SU-DHL-6 (cell line): ENCODE measurements at regions not wholly inside any gene's neighbourhood (a gene's known extent, or its start where the extent isn't known, plus 50 kb on each side); places are given as distances from the start of the nearest gene placed in this dataset.

Experiments used
- H2AFZ ChIP-seq: fragments of 200-600 bp; sonication (generic); 2 replicates; pipeline ENCODE4 v1.6.1; 2014; ENCODE audit warnings: low read depth, mild to moderate bottlenecking, moderate library complexity, mixed read lengths, antibody characterized with exemption, low read length; ENCODE audit not compliant: severe bottlenecking
- H3F3A ChIP-seq: fragments of 200-600 bp; shearing (Covaris generic); 2 replicates; pipeline ENCODE4 v1.6.0; 2016; ENCODE audit warnings: antibody characterized with exemption, mild to moderate bottlenecking; ENCODE audit not compliant: insufficient read depth
- H3K27ac ChIP-seq: fragments of 200-600 bp; sonication (generic); 2 replicates; pipeline ENCODE4 v1.5.1; 2016; ENCODE audit warnings: low read depth, mild to moderate bottlenecking, low read length, moderate library complexity, mixed read lengths
- H3K27me3 ChIP-seq: fragments of 200-600 bp; sonication (generic), shearing (Covaris generic); 2 replicates; pipeline ENCODE4 v1.6.0; 2014; ENCODE audit warnings: mild to moderate bottlenecking, low read length
- H3K36me3 ChIP-seq: fragments of 200-600 bp; sonication (generic); 2 replicates; pipeline ENCODE4 v1.6.1; 2014; ENCODE audit warnings: mild to moderate bottlenecking, low read length, mixed read lengths
- H3K4me2 ChIP-seq: fragments of 300-600, 200-600 bp; shearing (Covaris generic), sonication (generic); 2 replicates; pipeline ENCODE4 v1.6.0; 2014; ENCODE audit warnings: low read length, low read depth, mild to moderate bottlenecking; ENCODE audit not compliant: poor library complexity, severe bottlenecking
- H3K4me3 ChIP-seq: fragments of 200-600 bp; sonication (generic); 2 replicates; pipeline ENCODE4 v1.5.1; 2014; ENCODE audit warnings: antibody characterized with exemption, low read length, mild to moderate bottlenecking, mixed read lengths; ENCODE audit not compliant: insufficient read depth, poor library complexity, severe bottlenecking
- H3K79me2 ChIP-seq: fragments of 200-600 bp; sonication (generic); 2 replicates; pipeline ENCODE4 v1.6.1; 2014; ENCODE audit warnings: mild to moderate bottlenecking, low read length, moderate library complexity; ENCODE audit not compliant: insufficient read depth
- H3K9ac ChIP-seq: fragments of 200-600 bp; sonication (generic); 2 replicates; pipeline ENCODE4 v1.7.0; 2014; ENCODE audit warnings: mild to moderate bottlenecking, low read length
- H3K9me2 ChIP-seq: fragments of 200-600 bp; sonication (generic); replicated peaks from 2 replicates; pipeline ENCODE4 v1.6.1; 2014; ENCODE audit warnings: low read length; ENCODE audit not compliant: insufficient read depth
- H3K9me3 ChIP-seq: fragments of 200-600 bp; sonication (generic); 2 replicates; pipeline ENCODE4 v1.6.1; 2014; ENCODE audit warnings: low read length, mixed read lengths; ENCODE audit not compliant: insufficient read depth
- H4K20me1 ChIP-seq: fragments of 200-600 bp; sonication (generic); 2 replicates; pipeline ENCODE4 v1.6.1; 2014; ENCODE audit warnings: low read depth, mild to moderate bottlenecking, antibody characterized with exemption, low read length, moderate library complexity, mixed read lengths
- CTCF ChIP-seq: fragments of 200-600 bp; sonication (generic); IDR thresholded peaks from one replicate; pipeline ENCODE4 v1.5.1; 2017; ENCODE audit warnings: antibody characterized with exemption, mild to moderate bottlenecking, low read length, moderate library complexity; ENCODE audit not compliant: insufficient read depth, poor library complexity, severe bottlenecking
- EZH2phosphoT487 ChIP-seq: fragments of 200-600 bp; sonication (generic), shearing (Covaris generic); conservative IDR thresholded peaks from 2 replicates; pipeline ENCODE4 v1.6.1; 2018; ENCODE audit warnings: mild to moderate bottlenecking, antibody characterized with exemption, low read length, moderate library complexity, mixed read lengths

- Histone ChIP-seq H4K20me1 (no peaks in the 10 kb centered on the region), H3K9me3 (no peaks in the 10 kb centered on the region), H3K4me2 (no peak overlapping the region), H3K36me3 (no peaks in the 10 kb centered on the region), H3F3A (no peaks in the 10 kb centered on the region), H2AFZ (no peak overlapping the region), H3K9ac (no peak overlapping the region), H3K4me3 (no peak overlapping the region), H3K9me2 (no peaks in the 10 kb centered on the region), H3K27me3 (no peaks in the 10 kb centered on the region), H3K27ac (no peak overlapping the region), H3K79me2 (no peaks in the 10 kb centered on the region)
- no peak for TF ChIP-seq CTCF
- no peak for TF ChIP-seq EZH2phosphoT487
Observed at GRCh38 chr13:83470133-83470797, 412.0 kb downstream of the SLITRK1 start.

- no peak for TF ChIP-seq EZH2phosphoT487
- TF ChIP-seq CTCF: no peak
- no peaks in the 10 kb centered on the region for H3K9me3 ChIP-seq
- H3K4me3 ChIP-seq: no peak overlapping the region
- no peaks in the 10 kb centered on the region for H3F3A ChIP-seq
- H2AFZ ChIP-seq: no peak overlapping the region
- no peaks in the 10 kb centered on the region for H3K27me3 ChIP-seq
- H3K36me3 ChIP-seq: no peaks in the 10 kb centered on the region
- no peaks in the 10 kb centered on the region for H4K20me1 ChIP-seq
- H3K9me2 ChIP-seq: no peaks in the 10 kb centered on the region
- H3K79me2 ChIP-seq: no peaks in the 10 kb centered on the region
- H3K4me2 ChIP-seq: no peak overlapping the region
- no peak overlapping the region for H3K9ac ChIP-seq
- no peak overlapping the region for H3K27ac ChIP-seq
Observed at GRCh38 chr13:83453723-83454122, 428.6 kb downstream of the SLITRK1 start.

- Histone ChIP-seq H3K4me2 (no peak overlapping the region), H3K9me3 (no peaks in the 10 kb centered on the region), H3K27ac (no peak overlapping the region), H3K4me3 (no peak overlapping the region), H3F3A (no peaks in the 10 kb centered on the region), H3K9ac (no peak overlapping the region), H4K20me1 (no peaks in the 10 kb centered on the region), H3K36me3 (no peaks in the 10 kb centered on the region), H3K27me3 (no peaks in the 10 kb centered on the region), H3K9me2 (no peaks in the 10 kb centered on the region), H2AFZ (no peak overlapping the region), H3K79me2 (no peaks in the 10 kb centered on the region)
- TF ChIP-seq CTCF (no peak), EZH2phosphoT487 (no peak)
Observed at GRCh38 chr13:83453300-83453699, 429.0 kb downstream of the SLITRK1 start.
